Left colon (tissue), 2 donors: ENCODE measurements at regions not wholly inside any gene's neighbourhood (a gene's known extent, or its start where the extent isn't known, plus 50 kb on each side); places are given as distances from the start of the nearest gene placed in this dataset.
A peak's percentile ranks its signal among the peaks of the same experiment; 100 is the strongest.

Source experiments
- ATAC-seq: fragments of 200-7000 bp; cut with Tn5 transposase; one replicate; pipeline ENCODE4 v1.9.1; 2020; ENCODE audit warnings: mild to moderate bottlenecking, moderate library complexity
- DNase-seq, 2 donors: peaks; one replicate each; pipeline ENCODE4 v3.0.0-alpha.2; 2020
- intact Hi-C, 2 donors: fragments of 100-400 bp; cut with DNase I in 1 of 2; cut with micrococcal nuclease in 1 of 2; formaldehyde crosslinking; loops; one replicate each; pipeline versions ENCODE4 v1.11.2 to v1.14.0; 2022; cut with DNase I, micrococcal nuclease
- donor health status: DM: no; HTN: no; CAD: no.
- donor health status: DM: yes; HTN: yes; CAD: no.

- intact Hi-C loops: no loop called here
Observed at GRCh38 chr13:106322628-106323027, 212.8 kb downstream of the EFNB2 start.

GRCh38 chr13:106318941-106319411 is 216.5 kb downstream of the EFNB2 start:
- DNase-seq (no peak), ATAC-seq (no peak)
- intact Hi-C loops: no loop called here

More at GRCh38 chr13:106322628-106323027, 212.8 kb downstream of the EFNB2 start:
- ATAC-seq: no peak
- no peak for DNase-seq

- DNase-seq (no peak), ATAC-seq (no peak)
- intact Hi-C loops: no loop called here
Observed at GRCh38 chr13:106314417-106314816, 221.0 kb downstream of the EFNB2 start.

- no peak for ATAC-seq
- intact Hi-C loops: no loop called here
- DNase-seq: no peak
Observed at GRCh38 chr13:106311004-106311403, 224.5 kb downstream of the EFNB2 start.

- intact Hi-C loops: no loop called here
- ATAC-seq (no peak), DNase-seq (no peak)
Observed at GRCh38 chr13:106310291-106310865, 225.1 kb downstream of the EFNB2 start.

- intact Hi-C loops: no loop called here
- DNase-seq (no peak), ATAC-seq (no peak)
Observed at GRCh38 chr13:106306748-106307277, 228.6 kb downstream of the EFNB2 start.

GRCh38 chr13:106302843-106303242 is 232.6 kb downstream of the EFNB2 start:
- ATAC-seq: no peak
- no peak for DNase-seq
- intact Hi-C loops: no loop called here

- DNase-seq (no peak), ATAC-seq (no peak)
- intact Hi-C loops: no loop called here
Observed at GRCh38 chr13:106302011-106302410, 233.5 kb downstream of the EFNB2 start.

GRCh38 chr13:106299621-106300020 is 235.8 kb downstream of the EFNB2 start:
- intact Hi-C loops: no loop called here
- DNase-seq (no peak), ATAC-seq (no peak)

GRCh38 chr13:106297283-106297682 is 238.2 kb downstream of the EFNB2 start:
- peak; percentile 100 for ATAC-seq
- intact Hi-C loops: no loop called here
- peak; percentile 37 to 58 for DNase-seq

GRCh38 chr13:106296723-106297122 is 238.7 kb downstream of the EFNB2 start:
- ATAC-seq: no peak
- intact Hi-C loops: no loop called here

GRCh38 chr13:106295971-106296370 is 239.5 kb downstream of the EFNB2 start:
- DNase-seq (no peak), ATAC-seq (no peak)
- intact Hi-C loops: no loop called here

More at GRCh38 chr13:106296723-106297122, 238.7 kb downstream of the EFNB2 start:
- DNase-seq: no peak

- DNase-seq (no peak), ATAC-seq (peak; percentile 20)
- intact Hi-C loops: no loop called here
Observed at GRCh38 chr13:106291006-106291405, 244.5 kb downstream of the EFNB2 start.

GRCh38 chr13:106287351-106287750 is 248.1 kb downstream of the EFNB2 start:
- intact Hi-C loops: no loop called here
- DNase-seq (no peak), ATAC-seq (no peak)

- intact Hi-C loops: no loop called here
- no peak for DNase-seq
- ATAC-seq: no peak
Observed at GRCh38 chr13:106286811-106287210, 248.7 kb downstream of the EFNB2 start.

- intact Hi-C loops: no loop called here
- no peak for ATAC-seq
- DNase-seq: no peak
Observed at GRCh38 chr13:106284358-106284757, 251.1 kb downstream of the EFNB2 start.

GRCh38 chr13:106281426-106281825 is 254.0 kb downstream of the EFNB2 start:
- DNase-seq (no peak), ATAC-seq (no peak)
- intact Hi-C loops: no loop called here

- intact Hi-C loops: no loop called here
- DNase-seq (no peak), ATAC-seq (no peak)
Observed at GRCh38 chr13:106277484-106278154, 257.8 kb downstream of the EFNB2 start.

- intact Hi-C loops: no loop called here
- ATAC-seq: no peak
- no peak for DNase-seq
Observed at GRCh38 chr13:106276876-106277275, 258.6 kb downstream of the EFNB2 start.

- intact Hi-C loops: no loop called here
- DNase-seq (no peak), ATAC-seq (no peak)
Observed at GRCh38 chr13:106275446-106276032, 259.9 kb downstream of the EFNB2 start.
